Stimulated activated CD8-positive, alpha-beta memory T cell treated with anti-CD3 and anti-CD28 coated beads, Interleukin-15, amount 100 ng/mL, for 48 hours (primary cell): ENCODE measurements at regions not wholly inside any gene's neighbourhood (a gene's known extent, or its start where the extent isn't known, plus 50 kb on each side); places are given as distances from the start of the nearest gene placed in this dataset.

Experiments
- DNase-seq, 2 donors: peaks; one replicate each; pipeline ENCODE4 v3.0.0-alpha.2; 2020; ENCODE audit warnings: low read depth in 2 of 2

- DNase-seq: no peak
Measured at GRCh38 chr2:8628866-8629209, 53.0 kb upstream of the ID2 start.

- no peak for DNase-seq
Measured at GRCh38 chr2:8629402-8629801, 52.5 kb upstream of the ID2 start.

GRCh38 chr2:8630676-8631464, 51.0 kb upstream of the ID2 start:
- DNase-seq: no peak

- DNase-seq: no peak
Measured at GRCh38 chr2:8631465-8632005, 50.3 kb upstream of the ID2 start.
